ENCODE measurements at regions not wholly inside any gene's neighbourhood (a gene's known extent, or its start where the extent isn't known, plus 50 kb on each side); places are given as distances from the start of the nearest gene placed in this dataset.

- H3K27ac ChIP-seq: no peak overlapping the region
- no peak for DNase-seq (ENCODE audit: low read depth, low spot score)
Observed at GRCh38 chr3:13213490-13213889, 140.3 kb upstream of the IQSEC1 start.

GRCh38 chr3:13211605-13212210 is 138.5 kb upstream of the IQSEC1 start:
- DNase-seq (ENCODE audit: low read depth, low spot score): no peak
- no peak overlapping the region for H3K27ac ChIP-seq

GRCh38 chr3:13210221-13210975 is 137.2 kb upstream of the IQSEC1 start:
- H3K27ac ChIP-seq: no peak overlapping the region

GRCh38 chr3:13209634-13209997 is 136.4 kb upstream of the IQSEC1 start:
- DNase-seq (ENCODE audit: low read depth, low spot score): no peak
- no peak overlapping the region for H3K27ac ChIP-seq

More at GRCh38 chr3:13210221-13210975, 137.2 kb upstream of the IQSEC1 start:
- DNase-seq (ENCODE audit: low read depth, low spot score): no peak

- no peak overlapping the region for H3K27ac ChIP-seq
- DNase-seq (ENCODE audit: low read depth, low spot score): no peak
Observed at GRCh38 chr3:13208706-13209633, 135.7 kb upstream of the IQSEC1 start.

- no peak for DNase-seq (ENCODE audit: low read depth, low spot score)
Observed at GRCh38 chr3:13207975-13208705, 134.9 kb upstream of the IQSEC1 start.

GRCh38 chr3:13207578-13207922 is 134.3 kb upstream of the IQSEC1 start:
- H3K27ac ChIP-seq: no peak overlapping the region
- DNase-seq (ENCODE audit: low read depth, low spot score): no peak

More at GRCh38 chr3:13207975-13208705, 134.9 kb upstream of the IQSEC1 start:
- H3K27ac ChIP-seq: no peak overlapping the region

GRCh38 chr3:13206799-13207577 is 133.8 kb upstream of the IQSEC1 start:
- DNase-seq (ENCODE audit: low read depth, low spot score): no peak
- no peak overlapping the region for H3K27ac ChIP-seq

GRCh38 chr3:13205567-13206143 is 132.4 kb upstream of the IQSEC1 start:
- no peak overlapping the region for H3K27ac ChIP-seq
- no peak for DNase-seq (ENCODE audit: low read depth, low spot score)

- no peak overlapping the region for H3K27ac ChIP-seq
- no peak for DNase-seq (ENCODE audit: low read depth, low spot score)
Observed at GRCh38 chr3:13204177-13204581, 130.9 kb upstream of the IQSEC1 start.

GRCh38 chr3:13203398-13204176 is 130.4 kb upstream of the IQSEC1 start:
- no peak overlapping the region for H3K27ac ChIP-seq
- DNase-seq (ENCODE audit: low read depth, low spot score): no peak

- no peak for DNase-seq (ENCODE audit: low read depth, low spot score)
- no peak overlapping the region for H3K27ac ChIP-seq
Observed at GRCh38 chr3:13202744-13203397, 129.6 kb upstream of the IQSEC1 start.

GRCh38 chr3:13201851-13202250 is 128.6 kb upstream of the IQSEC1 start:
- no peak for DNase-seq (ENCODE audit: low read depth, low spot score)
- no peak overlapping the region for H3K27ac ChIP-seq

GRCh38 chr3:13200946-13201345 is 127.7 kb upstream of the IQSEC1 start:
- no peak for DNase-seq (ENCODE audit: low read depth, low spot score)
- no peak overlapping the region for H3K27ac ChIP-seq

- no peak for DNase-seq (ENCODE audit: low read depth, low spot score)
- no peak overlapping the region for H3K27ac ChIP-seq
Observed at GRCh38 chr3:13200465-13200864, 127.2 kb upstream of the IQSEC1 start.

GRCh38 chr3:13199899-13200451 is 126.7 kb upstream of the IQSEC1 start:
- no peak for DNase-seq (ENCODE audit: low read depth, low spot score)

GRCh38 chr3:13199006-13199776 is 126.0 kb upstream of the IQSEC1 start:
- H3K27ac ChIP-seq: no peak overlapping the region
- DNase-seq (ENCODE audit: low read depth, low spot score): no peak

More at GRCh38 chr3:13199899-13200451, 126.7 kb upstream of the IQSEC1 start:
- H3K27ac ChIP-seq: no peak overlapping the region

All from epithelial cell of prostate (primary cell).